ENCODE measurements at regions not wholly inside any gene's neighbourhood (a gene's known extent, or its start where the extent isn't known, plus 50 kb on each side); places are given as distances from the start of the nearest gene placed in this dataset.

GRCh38 chr5:6193310-6193709 lies 185.0 kb downstream of the MED10 start:
- TF ChIP-seq CTCF (IDR thresholded peaks at IDR 0.05; ENCODE audit: borderline replicate concordance, extremely low read depth, low read length, poor library complexity, severe bottlenecking), result no peak
- TF ChIP-seq EZH2 (IDR thresholded peaks at IDR 0.05; ENCODE audit: borderline replicate concordance, low read depth, low read length, severe bottlenecking), result no peak
